Mesendoderm (in vitro differentiated cells): ENCODE measurements at regions not wholly inside any gene's neighbourhood (a gene's known extent, or its start where the extent isn't known, plus 50 kb on each side); places are given as distances from the start of the nearest gene placed in this dataset.

Source experiments
- DNase-seq: peaks from one replicate; pipeline ENCODE4 v3.0.0; 2013
- H2AK5ac ChIP-seq: 2 replicates; pipeline ENCODE4 v1.6.1; 2013; ENCODE audit warnings: low read length, inconsistent platforms
- H2BK120ac ChIP-seq: 2 replicates; pipeline ENCODE4 v1.6.1; 2013; ENCODE audit warnings: low read depth, mild to moderate bottlenecking, low read length, moderate library complexity, mixed read lengths
- H2BK15ac ChIP-seq: replicated peaks from 2 replicates; pipeline ENCODE4 v1.6.1; 2013; ENCODE audit warnings: low read depth, mild to moderate bottlenecking, moderate library complexity
- H2BK5ac ChIP-seq: 2 replicates; pipeline ENCODE4 v1.6.1; 2013; ENCODE audit warnings: low read length, inconsistent platforms
- H3K18ac ChIP-seq: 2 replicates; pipeline ENCODE4 v1.6.1; 2013; ENCODE audit warnings: mild to moderate bottlenecking, low read length, mixed read lengths
- H3K23ac ChIP-seq: one replicate; pipeline ENCODE4 v1.6.1; 2013; ENCODE audit warnings: low read length
- H3K27ac ChIP-seq: 2 replicates; pipeline ENCODE4 v1.5.1; 2013; ENCODE audit warnings: low read depth, mild to moderate bottlenecking, inconsistent platforms, low read length, moderate library complexity
- H3K27me3 ChIP-seq: 2 replicates; pipeline ENCODE4 v1.6.1; 2013; ENCODE audit warnings: low read length, control low read depth, mild to moderate bottlenecking, inconsistent platforms; ENCODE audit not compliant: insufficient read depth, poor library complexity
- H3K36me3 ChIP-seq: 2 replicates; pipeline ENCODE4 v1.6.1; 2013; ENCODE audit warnings: low read length, inconsistent platforms; ENCODE audit not compliant: control insufficient read depth, insufficient read depth
- H3K4ac ChIP-seq: one replicate; pipeline ENCODE4 v1.6.1; 2013; ENCODE audit warnings: low read depth, mild to moderate bottlenecking, low read length, moderate library complexity
- H3K4me1 ChIP-seq: 2 replicates; pipeline ENCODE4 v1.6.1; 2013; ENCODE audit warnings: low read depth, low read length, inconsistent platforms; ENCODE audit not compliant: control insufficient read depth
- H3K4me2 ChIP-seq: 2 replicates; pipeline ENCODE4 v1.6.1; 2013; ENCODE audit warnings: low read length
- H3K4me3 ChIP-seq: 2 replicates; pipeline ENCODE4 v1.5.1; 2013; ENCODE audit warnings: mild to moderate bottlenecking, low read length
- H3K56ac ChIP-seq: one replicate; pipeline ENCODE4 v1.6.1; 2013; ENCODE audit warnings: low read length
- H3K79me1 ChIP-seq: 2 replicates; pipeline ENCODE4 v1.6.1; 2013; ENCODE audit warnings: low read length, inconsistent platforms
- H3K79me2 ChIP-seq: 2 replicates; pipeline ENCODE4 v1.6.1; 2013; ENCODE audit warnings: mild to moderate bottlenecking, low read length; ENCODE audit not compliant: control insufficient read depth, insufficient read depth
- H3K9ac ChIP-seq: 2 replicates; pipeline ENCODE4 v1.6.1; 2013; ENCODE audit warnings: low read length, inconsistent platforms
- H4K5ac ChIP-seq: one replicate; pipeline ENCODE4 v1.6.1; 2013; ENCODE audit warnings: low read length
- H4K8ac ChIP-seq: one replicate; pipeline ENCODE4 v1.6.1; 2013; ENCODE audit warnings: low read depth, mild to moderate bottlenecking, control low read depth, low read length, moderate library complexity
- WGBS: extraction: QIAGEN DNeasy Blood & Tissue Kit; methylation state at CpG from one replicate; pipeline ENCODE4 v1.1.7; 2013; ENCODE audit warnings: low lambda C conversion rate, missing lambda C conversion rate; ENCODE audit not compliant: insufficient coverage; ENCODE audit errors: extremely low coverage; 5-methylcytosine and 5-hydroxymethylcytosine counted together

GRCh38 chr17:36823850-36824677, 113.2 kb upstream of the LHX1 start:
- H3K23ac ChIP-seq = no peak overlapping the region
- WGBS = no CpG with 5 or more reads among the region's 12 CpGs
- H3K27ac ChIP-seq = no peak overlapping the region
- H3K27me3 ChIP-seq = no peaks in the 10 kb centered on the region
- no peak overlapping the region for H3K18ac ChIP-seq
- no peak for DNase-seq
- no peak overlapping the region for H2AK5ac ChIP-seq
- no peak overlapping the region for H2BK15ac ChIP-seq
- H3K4me1 ChIP-seq = peaks cover 7% of the 10 kb centered on the region
- no peak overlapping the region for H2BK5ac ChIP-seq
- no peak overlapping the region for H3K4me2 ChIP-seq
- no peak overlapping the region for H3K4ac ChIP-seq
- no peaks in the 10 kb centered on the region for H3K36me3 ChIP-seq
- no peak overlapping the region for H2BK120ac ChIP-seq
- no peak overlapping the region for H3K56ac ChIP-seq
- no peak overlapping the region for H3K9ac ChIP-seq
- no peak overlapping the region for H3K4me3 ChIP-seq
- H4K5ac ChIP-seq = no peak overlapping the region
- H3K79me1 ChIP-seq = no peaks in the 10 kb centered on the region
- H3K79me2 ChIP-seq = no peaks in the 10 kb centered on the region
- no peak overlapping the region for H4K8ac ChIP-seq

- H3K27me3 ChIP-seq = no peaks in the 10 kb centered on the region
These were observed 112.6 kb upstream of the LHX1 start for GRCh38 chr17:36824678-36825101.

GRCh38 chr17:36825113-36825512, 112.2 kb upstream of the LHX1 start:
- DNase-seq = no peak
- WGBS = no CpG with 5 or more reads among the region's 2 CpGs
- no peaks in the 10 kb centered on the region for H3K79me1 ChIP-seq

More at GRCh38 chr17:36824678-36825101, 112.6 kb upstream of the LHX1 start:
- peak; percentile 56 for DNase-seq
- H4K8ac ChIP-seq = no peak overlapping the region
- no peaks in the 10 kb centered on the region for H3K36me3 ChIP-seq
- H3K4me3 ChIP-seq = no peak overlapping the region
- no peak overlapping the region for H3K23ac ChIP-seq
- H3K79me1 ChIP-seq = no peaks in the 10 kb centered on the region
- H2BK120ac ChIP-seq = no peak overlapping the region
- H3K79me2 ChIP-seq = no peaks in the 10 kb centered on the region
- WGBS = no CpG with 5 or more reads among the region's 5 CpGs
- no peak overlapping the region for H2BK15ac ChIP-seq
- no peak overlapping the region for H2BK5ac ChIP-seq
- H3K4me2 ChIP-seq = no peak overlapping the region
- peak overlapping the region; percentile 55 for H2AK5ac ChIP-seq
- no peak overlapping the region for H3K9ac ChIP-seq
- no peak overlapping the region for H3K18ac ChIP-seq
- peak overlapping the region; percentile 26 for H3K56ac ChIP-seq
- no peak overlapping the region for H3K27ac ChIP-seq
- peaks cover 7% of the 10 kb centered on the region for H3K4me1 ChIP-seq
- H3K4ac ChIP-seq = no peak overlapping the region
- no peak overlapping the region for H4K5ac ChIP-seq

GRCh38 chr17:36825521-36825920, 111.8 kb upstream of the LHX1 start:
- no peaks in the 10 kb centered on the region for H3K79me1 ChIP-seq
- no peak overlapping the region for H4K5ac ChIP-seq
- H3K27ac ChIP-seq = no peak overlapping the region
- H3K4me3 ChIP-seq = no peak overlapping the region
- no CpG with 5 or more reads among the region's 8 CpGs for WGBS
- peak overlapping the region; percentile 61 for H3K56ac ChIP-seq
- H3K9ac ChIP-seq = no peak overlapping the region
- DNase-seq = no peak
- no peak overlapping the region for H3K4ac ChIP-seq
- peak overlapping the region; percentile 56 for H2AK5ac ChIP-seq
- peaks cover 7% of the 10 kb centered on the region for H3K4me1 ChIP-seq
- H3K23ac ChIP-seq = no peak overlapping the region
- H3K18ac ChIP-seq = no peak overlapping the region
- H4K8ac ChIP-seq = no peak overlapping the region
- no peak overlapping the region for H2BK5ac ChIP-seq
- no peak overlapping the region for H2BK120ac ChIP-seq
- H2BK15ac ChIP-seq = no peak overlapping the region
- no peak overlapping the region for H3K4me2 ChIP-seq
- no peaks in the 10 kb centered on the region for H3K27me3 ChIP-seq
- H3K79me2 ChIP-seq = no peaks in the 10 kb centered on the region
- no peaks in the 10 kb centered on the region for H3K36me3 ChIP-seq

More at GRCh38 chr17:36825113-36825512, 112.2 kb upstream of the LHX1 start:
- peaks cover 7% of the 10 kb centered on the region for H3K4me1 ChIP-seq
- H3K36me3 ChIP-seq = no peaks in the 10 kb centered on the region
- H3K9ac ChIP-seq = no peak overlapping the region
- no peak overlapping the region for H3K4me2 ChIP-seq
- H2BK5ac ChIP-seq = no peak overlapping the region
- H2BK120ac ChIP-seq = no peak overlapping the region
- no peak overlapping the region for H4K5ac ChIP-seq
- no peak overlapping the region for H3K27ac ChIP-seq
- no peak overlapping the region for H4K8ac ChIP-seq
- no peak overlapping the region for H3K23ac ChIP-seq
- H3K4me3 ChIP-seq = no peak overlapping the region
- H2AK5ac ChIP-seq = no peak overlapping the region
- no peaks in the 10 kb centered on the region for H3K27me3 ChIP-seq
- H3K18ac ChIP-seq = no peak overlapping the region
- no peak overlapping the region for H3K4ac ChIP-seq
- H3K79me2 ChIP-seq = no peaks in the 10 kb centered on the region
- no peak overlapping the region for H2BK15ac ChIP-seq
- H3K56ac ChIP-seq = no peak overlapping the region

GRCh38 chr17:36825951-36826350, 111.3 kb upstream of the LHX1 start:
- Histone ChIP-seq H3K4me2 (no peak overlapping the region), H3K27ac (no peak overlapping the region), H3K18ac (no peak overlapping the region), H4K8ac (no peak overlapping the region), H3K56ac (peak overlapping the region; percentile 61), H3K9ac (no peak overlapping the region), H2BK15ac (no peak overlapping the region), H3K4me3 (no peak overlapping the region), H2AK5ac (peak overlapping the region; percentile 56), H3K27me3 (no peaks in the 10 kb centered on the region), H3K23ac (no peak overlapping the region), H2BK120ac (no peak overlapping the region), H2BK5ac (peak overlapping the region; percentile 56), H4K5ac (no peak overlapping the region), H3K4ac (no peak overlapping the region), H3K36me3 (no peaks in the 10 kb centered on the region), H3K79me1 (no peaks in the 10 kb centered on the region), H3K4me1 (peaks cover 7% of the 10 kb centered on the region), H3K79me2 (no peaks in the 10 kb centered on the region)
- WGBS = no CpG with 5 or more reads among the region's 9 CpGs
- no peak for DNase-seq
